ENCODE measurements at regions not wholly inside any gene's neighbourhood (a gene's known extent, or its start where the extent isn't known, plus 50 kb on each side); places are given as distances from the start of the nearest gene placed in this dataset.

DNA sequence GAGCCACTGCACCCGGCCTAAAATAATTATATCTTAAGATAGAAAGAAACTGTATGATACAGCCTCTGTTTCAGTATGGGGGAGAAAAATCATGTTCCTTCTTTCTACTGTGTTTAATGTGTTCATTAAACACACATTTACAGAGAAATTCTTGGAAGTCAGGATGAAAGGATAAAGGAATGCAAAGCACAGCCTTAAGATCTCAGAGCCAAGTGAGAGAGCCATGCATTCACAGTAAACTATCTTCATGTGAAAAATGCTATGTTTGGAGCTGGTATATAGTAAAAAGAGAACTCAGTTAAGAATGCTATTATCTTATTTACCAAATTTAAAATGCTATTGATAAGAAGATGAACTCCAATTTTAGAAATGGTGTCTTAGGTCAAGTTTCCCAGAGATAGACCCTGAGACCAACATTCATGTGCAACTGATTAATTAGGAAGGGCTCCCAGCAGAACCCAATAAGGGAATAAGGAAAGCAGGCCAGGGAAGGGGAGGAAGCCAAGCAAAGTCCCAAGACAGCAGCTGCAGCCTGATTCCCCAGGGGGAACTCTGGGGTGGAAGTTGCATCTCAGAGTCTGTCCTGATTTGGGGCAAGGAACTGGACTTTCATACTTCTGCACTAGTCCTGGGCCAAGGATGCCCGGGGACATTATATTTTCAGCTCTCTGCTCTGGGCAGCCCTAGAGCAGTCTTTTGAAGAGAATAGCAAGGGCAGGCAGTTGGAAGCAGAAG is 130.0 kb upstream of the ZNF648 start:
- TF ChIP-seq, protein P1, sequence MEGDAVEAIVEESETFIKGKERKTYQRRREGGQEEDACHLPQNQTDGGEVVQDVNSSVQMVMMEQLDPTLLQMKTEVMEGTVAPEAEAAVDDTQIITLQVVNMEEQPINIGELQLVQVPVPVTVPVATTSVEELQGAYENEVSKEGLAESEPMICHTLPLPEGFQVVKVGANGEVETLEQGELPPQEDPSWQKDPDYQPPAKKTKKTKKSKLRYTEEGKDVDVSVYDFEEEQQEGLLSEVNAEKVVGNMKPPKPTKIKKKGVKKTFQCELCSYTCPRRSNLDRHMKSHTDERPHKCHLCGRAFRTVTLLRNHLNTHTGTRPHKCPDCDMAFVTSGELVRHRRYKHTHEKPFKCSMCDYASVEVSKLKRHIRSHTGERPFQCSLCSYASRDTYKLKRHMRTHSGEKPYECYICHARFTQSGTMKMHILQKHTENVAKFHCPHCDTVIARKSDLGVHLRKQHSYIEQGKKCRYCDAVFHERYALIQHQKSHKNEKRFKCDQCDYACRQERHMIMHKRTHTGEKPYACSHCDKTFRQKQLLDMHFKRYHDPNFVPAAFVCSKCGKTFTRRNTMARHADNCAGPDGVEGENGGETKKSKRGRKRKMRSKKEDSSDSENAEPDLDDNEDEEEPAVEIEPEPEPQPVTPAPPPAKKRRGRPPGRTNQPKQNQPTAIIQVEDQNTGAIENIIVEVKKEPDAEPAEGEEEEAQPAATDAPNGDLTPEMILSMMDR (IDR thresholded peaks at IDR 0.05), result no peak
- TF ChIP-seq POLR2A (IDR thresholded peaks at IDR 0.05; ENCODE audit: low read depth), result no peak

All from esophagus muscularis mucosa (tissue), 3 donors.